HG03460 (cell line): ENCODE measurements at regions not wholly inside any gene's neighbourhood (a gene's known extent, or its start where the extent isn't known, plus 50 kb on each side); places are given as distances from the start of the nearest gene placed in this dataset.
"Not testable (repeated sequence)": the region's sequence is repeated elsewhere in the genome, so short reads cannot be mapped to it uniquely, and the experiment has no call there.

ENCODE experiments used
- ATAC-seq: cut with Tn5 transposase; IDR thresholded peaks from one replicate; pipeline ENCODE4 v1.9.1; 2021; ENCODE audit not compliant: unreplicated experiment

DNA sequence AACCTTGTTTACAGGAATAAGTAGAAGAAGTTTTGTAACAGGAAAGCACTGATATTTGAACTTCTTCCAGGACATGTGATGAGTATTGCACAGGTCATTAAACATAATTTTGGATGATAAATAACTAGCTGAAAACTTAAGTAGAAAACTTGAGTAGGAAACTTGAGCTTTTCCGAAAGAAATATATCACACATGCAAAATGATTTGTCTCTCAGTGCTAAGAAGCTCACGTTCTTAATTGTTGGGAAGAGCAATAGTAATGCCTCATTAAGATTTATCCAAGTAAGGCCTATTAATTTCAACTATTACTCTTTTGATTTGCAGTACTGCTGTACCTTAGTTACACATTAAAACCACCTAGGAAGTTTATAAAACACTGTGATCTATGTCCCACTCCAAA is 1921.9 kb upstream of the LRRTM1 start:
- ATAC-seq = no peak

DNA sequence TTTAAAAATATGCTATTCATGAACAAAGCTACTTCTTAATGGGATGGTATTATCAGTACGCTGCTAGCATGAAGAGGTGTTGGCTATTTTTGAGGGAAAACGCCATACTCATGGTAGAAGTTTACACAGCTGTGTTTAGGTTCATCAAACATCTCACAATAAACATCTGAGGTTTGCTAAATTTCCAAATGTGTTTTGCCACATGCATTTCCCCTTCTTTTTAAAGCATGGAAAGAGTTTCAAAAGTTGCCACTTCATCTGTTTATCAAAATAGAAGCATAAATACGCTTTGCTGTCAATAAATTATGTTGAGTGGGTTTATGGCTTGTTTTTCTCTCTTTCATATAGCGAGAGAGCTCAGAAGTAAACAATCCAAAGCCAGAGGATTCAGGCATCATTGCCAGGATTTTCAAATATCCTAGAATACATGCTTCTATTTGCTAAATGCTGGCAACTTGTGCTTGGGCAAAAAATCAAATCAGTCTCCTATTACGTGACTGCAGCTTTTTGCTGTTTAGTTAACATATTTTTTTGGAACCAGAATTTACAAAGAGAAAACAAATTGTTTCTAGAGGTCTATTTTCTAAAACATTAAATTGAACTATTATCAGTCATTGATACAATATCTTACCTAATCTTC is 1919.9 kb upstream of the LRRTM1 start:
- ATAC-seq = no peak

GRCh38 chr2:82215212-82215611 is 1910.7 kb upstream of the LRRTM1 start:
- no peak for ATAC-seq

DNA sequence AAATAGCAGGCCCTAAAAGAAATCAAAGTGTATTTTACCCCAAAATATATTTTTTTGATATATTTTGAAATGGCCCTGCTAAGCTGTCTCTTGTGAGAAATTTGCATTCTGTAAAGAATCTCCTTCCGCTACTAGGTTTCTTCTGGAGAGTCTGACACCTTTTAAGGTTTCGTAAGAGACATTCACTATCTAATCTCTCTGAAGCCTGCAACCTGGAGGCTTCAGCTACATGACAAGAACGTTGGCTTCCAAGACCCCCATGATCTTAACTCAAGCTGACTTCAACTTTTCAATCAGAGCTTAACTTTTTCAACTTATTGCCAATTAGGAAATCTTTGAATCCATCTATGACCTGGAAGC is 1894.9 kb upstream of the LRRTM1 start:
- no peak for ATAC-seq

- ATAC-seq = no peak
Observed at GRCh38 chr2:82198809-82199492, 1894.4 kb upstream of the LRRTM1 start.

DNA sequence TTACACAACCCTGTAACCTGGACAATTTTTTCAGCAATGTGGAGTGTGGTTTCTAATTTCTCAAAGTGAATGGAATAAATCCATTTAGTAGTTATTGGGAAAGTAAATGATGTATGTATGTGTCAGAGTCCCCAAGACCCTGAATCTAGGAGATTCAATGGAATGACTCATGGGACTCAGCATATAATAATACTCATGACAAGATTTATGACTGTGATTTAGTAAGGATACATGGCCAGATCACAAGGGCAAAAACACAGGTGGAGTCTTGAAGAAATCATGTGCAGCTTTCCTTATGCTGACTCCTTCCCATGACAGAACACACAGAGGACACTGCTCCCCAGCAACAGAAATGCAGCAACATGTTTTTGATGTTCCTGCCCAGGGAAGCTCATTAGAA is 1877.7 kb upstream of the LRRTM1 start:
- no peak for ATAC-seq

DNA sequence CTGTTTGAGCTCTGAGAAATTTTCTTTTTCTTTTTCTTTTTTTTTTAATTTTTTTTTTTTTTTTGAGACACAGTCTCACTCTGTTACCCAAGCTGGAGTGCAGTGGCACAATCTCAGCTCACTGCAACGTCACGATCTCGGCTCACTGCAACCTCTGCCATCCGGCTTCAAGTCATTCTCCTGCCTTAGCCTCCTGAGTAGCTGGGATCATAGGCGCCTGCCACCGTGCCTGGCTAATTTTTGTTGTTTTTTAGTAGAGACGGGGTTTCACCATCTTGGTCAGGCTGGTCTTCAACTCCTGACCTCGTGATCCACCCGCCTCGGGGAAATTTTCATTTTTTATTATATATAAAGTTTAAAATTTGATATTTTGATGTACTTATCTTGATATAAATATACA is 1870.7 kb upstream of the LRRTM1 start:
- ATAC-seq = not testable (repeated sequence)

DNA sequence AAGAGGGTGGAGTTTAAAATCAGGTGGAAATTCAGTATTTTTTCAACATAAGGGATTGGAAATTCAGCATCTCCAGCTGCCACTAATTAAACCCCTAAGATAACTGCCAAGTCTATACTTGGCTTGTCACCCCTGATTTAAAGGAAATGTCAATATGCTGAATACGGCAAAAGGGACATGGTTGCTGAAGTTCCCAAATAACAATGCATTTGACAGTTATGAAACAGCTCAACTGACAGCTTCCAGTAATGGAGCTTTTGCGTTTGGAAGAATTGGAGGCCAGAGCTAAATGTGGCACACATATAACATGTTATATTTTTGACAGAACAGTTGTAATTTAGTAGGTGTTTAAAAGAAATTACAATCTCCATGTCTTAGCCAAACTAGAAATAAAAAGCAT is 1867.9 kb upstream of the LRRTM1 start:
- ATAC-seq = no peak

DNA sequence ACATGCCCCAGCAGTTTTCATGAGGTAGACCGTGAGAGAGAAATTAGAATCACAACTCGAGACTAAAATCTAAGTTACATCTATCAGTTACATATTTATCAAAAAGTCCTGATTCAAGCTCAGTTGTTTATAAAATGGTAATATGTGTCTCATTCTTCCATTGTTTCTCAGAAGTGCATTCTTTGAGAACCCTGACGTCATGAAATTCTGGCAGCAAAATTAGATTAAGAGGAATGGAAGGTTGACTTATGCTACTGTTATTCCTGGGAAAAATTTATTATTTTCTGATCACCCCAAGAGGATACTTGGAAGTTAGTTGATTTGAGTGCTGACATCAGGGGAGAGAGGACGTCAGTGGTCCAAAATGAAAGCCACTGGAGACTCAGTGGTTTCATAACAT is 1864.8 kb upstream of the LRRTM1 start:
- ATAC-seq = no peak

DNA sequence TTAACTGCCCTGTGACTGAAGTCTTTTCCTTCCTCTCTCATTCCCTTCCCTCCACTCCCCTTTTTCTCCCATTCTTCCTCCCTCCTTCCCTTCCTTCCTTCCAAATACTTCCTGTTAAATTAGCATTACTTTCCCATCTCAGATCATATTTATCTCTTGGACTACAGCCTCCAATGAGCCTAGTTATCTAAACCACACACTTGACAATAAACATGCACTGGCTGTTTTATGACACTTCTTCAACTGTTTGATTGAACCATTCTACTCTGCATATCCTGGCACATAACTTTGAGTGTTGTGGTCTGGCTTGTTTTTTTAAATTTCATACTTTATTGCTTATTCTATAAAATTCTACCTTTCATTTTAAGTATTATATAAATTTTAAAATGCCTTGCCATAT is 1860.8 kb upstream of the LRRTM1 start:
- ATAC-seq = no peak

- ATAC-seq = no peak
Observed at GRCh38 chr2:82158150-82158549, 1853.6 kb upstream of the LRRTM1 start.

DNA sequence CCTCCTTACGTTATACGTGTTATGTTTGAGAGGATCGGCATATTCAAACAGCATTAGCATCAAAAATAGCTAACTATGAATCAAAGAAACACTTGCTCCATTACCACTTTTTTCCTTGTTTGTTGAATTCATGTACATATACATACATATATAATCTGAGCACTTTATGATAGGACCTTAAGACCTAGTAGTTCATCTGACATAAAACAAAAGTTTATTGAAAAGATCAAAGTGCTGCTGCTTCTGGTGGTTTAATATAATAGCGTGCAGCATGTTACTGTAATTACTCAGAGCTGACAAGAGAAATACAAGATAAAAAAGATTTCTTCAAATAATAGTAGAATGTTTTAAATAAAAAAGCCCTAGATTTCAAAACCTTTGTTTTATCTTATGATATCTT is 1850.9 kb upstream of the LRRTM1 start:
- ATAC-seq = no peak

DNA sequence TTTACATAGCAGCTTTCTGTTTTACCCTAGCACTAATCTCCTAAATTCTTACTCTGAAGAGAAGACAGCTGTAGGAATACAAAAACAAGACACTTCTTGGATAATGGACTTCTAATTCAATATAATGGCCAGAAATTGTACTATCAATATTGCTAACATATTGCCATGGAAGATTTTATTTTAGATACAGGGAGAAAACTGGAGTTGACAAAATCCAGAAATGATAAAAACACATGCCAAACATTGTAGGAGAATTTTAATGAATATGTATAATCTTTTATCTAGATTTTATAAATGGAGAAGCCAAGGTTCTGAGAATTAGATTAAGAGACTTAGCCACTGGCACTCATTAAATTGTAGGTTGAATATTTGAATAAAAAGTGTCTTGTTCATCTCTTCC is 1838.8 kb upstream of the LRRTM1 start:
- ATAC-seq = no peak

- ATAC-seq = no peak
Observed at GRCh38 chr2:82139979-82140611, 1835.5 kb upstream of the LRRTM1 start.

DNA sequence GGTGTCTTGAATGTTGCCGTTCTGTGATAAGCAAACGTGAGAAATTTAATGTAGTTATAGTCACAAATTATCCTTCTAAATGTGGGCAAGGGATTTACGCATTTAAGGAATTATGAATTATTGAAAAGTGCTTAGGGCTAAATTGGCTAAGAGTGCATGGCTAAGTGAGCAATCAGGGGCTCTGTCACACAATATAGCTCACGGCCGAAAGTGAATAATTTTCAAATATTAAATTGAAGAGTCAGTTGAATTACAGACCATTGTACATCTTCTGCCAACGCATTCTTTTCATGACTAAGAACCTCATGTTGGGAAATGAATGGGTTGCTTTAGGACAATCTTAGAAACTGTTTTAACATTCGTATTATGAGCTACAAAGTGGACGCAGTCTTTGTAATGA is 1832.9 kb upstream of the LRRTM1 start:
- ATAC-seq = no peak

GRCh38 chr2:82128051-82128450 is 1823.5 kb upstream of the LRRTM1 start:
- no peak for ATAC-seq

DNA sequence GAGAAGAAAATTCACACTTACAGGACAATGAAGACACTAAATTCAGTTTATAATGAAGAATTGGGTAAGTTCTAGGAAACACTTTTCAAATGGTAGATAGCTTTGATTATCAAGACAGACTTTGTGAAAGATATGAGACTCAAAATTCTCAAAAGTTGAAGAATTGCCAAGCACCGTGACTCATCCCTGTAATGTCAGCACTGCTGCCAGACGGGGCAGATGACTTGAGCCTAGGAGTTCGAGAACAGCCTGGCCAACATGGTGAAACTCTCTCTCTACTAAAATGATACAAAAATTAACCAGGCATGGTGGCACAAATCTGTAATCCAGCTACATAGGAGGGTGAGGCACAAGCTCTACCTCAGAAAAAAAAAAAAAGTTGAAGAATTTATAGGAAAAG is 1820.1 kb upstream of the LRRTM1 start:
- ATAC-seq = no peak

GRCh38 chr2:82120654-82121053 is 1816.1 kb upstream of the LRRTM1 start:
- no peak for ATAC-seq

DNA sequence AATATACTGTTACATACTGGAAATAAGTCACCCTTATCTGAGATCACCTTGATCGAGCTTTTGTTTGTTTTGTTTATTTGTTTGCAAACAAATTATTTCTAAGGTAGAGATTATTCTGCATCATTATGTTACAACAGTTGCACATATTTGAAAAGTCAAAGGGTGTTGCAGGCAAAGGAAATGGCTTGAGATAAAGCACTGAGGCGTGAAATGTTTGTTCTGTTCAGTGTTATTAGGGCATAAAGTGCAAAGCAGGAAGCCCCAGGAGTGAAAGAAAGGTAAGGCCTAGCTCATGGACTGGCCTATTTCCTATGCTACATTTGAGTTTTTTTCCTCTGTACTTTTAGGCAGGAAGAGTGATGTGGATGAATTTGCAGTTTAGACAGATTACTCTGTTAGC is 1815.6 kb upstream of the LRRTM1 start:
- ATAC-seq = no peak

DNA sequence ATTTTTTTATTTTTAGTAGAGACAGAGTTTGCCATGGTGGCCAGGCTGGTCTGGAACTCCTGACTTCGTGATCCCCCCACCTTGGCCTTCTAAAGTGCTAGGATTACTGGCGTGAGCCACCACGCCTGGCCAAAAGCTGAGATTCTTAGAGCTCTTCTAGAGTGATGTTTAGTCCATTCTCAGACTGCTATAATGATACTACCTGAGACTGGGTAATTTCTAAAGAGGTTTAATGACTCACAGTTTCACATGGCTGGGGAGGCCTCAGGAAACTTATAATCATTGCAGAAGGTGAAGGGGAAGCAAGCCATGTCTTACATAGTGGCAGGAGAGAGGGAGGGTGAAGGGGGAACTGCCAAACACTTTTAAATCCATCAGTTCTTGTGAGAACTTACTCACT is 1804.9 kb upstream of the LRRTM1 start:
- no peak for ATAC-seq

GRCh38 chr2:82098617-82099016 is 1794.1 kb upstream of the LRRTM1 start:
- no peak for ATAC-seq

GRCh38 chr2:82089518-82089917 is 1785.0 kb upstream of the LRRTM1 start:
- no peak for ATAC-seq
